Transverse colon (tissue), 4 donors: ENCODE measurements at regions not wholly inside any gene's neighbourhood (a gene's known extent, or its start where the extent isn't known, plus 50 kb on each side); places are given as distances from the start of the nearest gene placed in this dataset.

Source experiments
- DNase-seq: peaks from one replicate; pipeline ENCODE4 v3.0.0-alpha.2; 2019
- H3K27ac ChIP-seq, 4 donors: fragments of 200-600 bp; sonication (generic); 2 replicates each; pipeline ENCODE4 v1.5.1; 2016 to 2018; ENCODE audit warnings: inconsistent platforms in 4 of 4
- H3K27me3 ChIP-seq: fragments of 200-600 bp; sonication (generic); 2 replicates; pipeline ENCODE4 v1.5.1; 2017; ENCODE audit warnings: inconsistent platforms
- H3K36me3 ChIP-seq, 4 donors: fragments of 200-600 bp; sonication (generic); 2 replicates each; pipeline ENCODE4 v1.5.1; 2017 to 2019; ENCODE audit warnings: inconsistent platforms in 4 of 4
- H3K4me1 ChIP-seq, 4 donors: fragments of 200-600 bp; sonication (generic); 2 replicates each; pipeline ENCODE4 v1.5.1; 2017 to 2020; ENCODE audit warnings: inconsistent platforms in 4 of 4
- H3K4me3 ChIP-seq, 4 donors: fragments of 200-600 bp; sonication (generic); 1 replicate in 1 of 4; 2 replicates in 3 of 4; pipeline versions ENCODE4 v1.5.1 to v1.6.1; 2017 to 2019; ENCODE audit warnings: inconsistent platforms in 4 of 4
- H3K9me3 ChIP-seq, 2 donors: fragments of 200-600 bp; sonication (generic); 2 replicates each; pipeline ENCODE4 v1.5.1; 2017 to 2019; ENCODE audit warnings: inconsistent platforms in 2 of 2
- EP300 ChIP-seq: sonication (generic); formaldehyde crosslinking; IDR thresholded peaks from one replicate; pipeline ENCODE4 v1.6.1; 2017; ENCODE audit warnings: antibody characterized with exemption, low read depth
- POLR2A ChIP-seq: fragments of 450-650 bp; IDR thresholded peaks from one replicate; pipeline ENCODE4 v1.6.1; 2016; ENCODE audit warnings: antibody characterized with exemption, mild to moderate bottlenecking, moderate library complexity
- POLR2AphosphoS5 ChIP-seq, 3 donors: sonication (generic); formaldehyde crosslinking; IDR thresholded peaks; one replicate each; pipeline ENCODE4 v1.6.1; 2016; ENCODE audit warnings: antibody characterized with exemption in 3 of 3
- WGBS, 2 donors: methylation state at CpG; one replicate each; pipeline ENCODE4 v1.1.5; 2018; ENCODE audit warnings: low coverage in 1 of 2; 5-methylcytosine and 5-hydroxymethylcytosine counted together
- in situ Hi-C, 4 donors: fragments of 200-750 bp; cut with MboI; loops; one replicate each; pipeline versions ENCODE4 v1.15.0 to v1.15.1; 2017; ENCODE audit warnings: low sequenced_read_pairs in 3 of 4, low pct_ligation_motif_present in 1 of 4, low pct_unique_long_range_greater_than_20kb in 1 of 4
- intact Hi-C: fragments of 100-400 bp; cut with DNase I; formaldehyde crosslinking; loops from one replicate; pipeline ENCODE4 v1.15.1; 2023; ENCODE audit warnings: low total_unique reads
- TF ChIP-seq, protein P1 (sequence below), 5 experiments: fragments of 200-600 bp in 3 of 5; fragments of 450-650 bp in 2 of 5; sonication (generic) in 3 of 5; IDR thresholded peaks; 1 replicate in 2 of 5; 2 replicates in 3 of 5; pipeline ENCODE4 v1.5.1; 2016 to 2017; ENCODE audit warnings: antibody characterized with exemption in 5 of 5, inconsistent platforms in 3 of 5, mild to moderate bottlenecking in 2 of 5, moderate library complexity in 1 of 5

DNA sequence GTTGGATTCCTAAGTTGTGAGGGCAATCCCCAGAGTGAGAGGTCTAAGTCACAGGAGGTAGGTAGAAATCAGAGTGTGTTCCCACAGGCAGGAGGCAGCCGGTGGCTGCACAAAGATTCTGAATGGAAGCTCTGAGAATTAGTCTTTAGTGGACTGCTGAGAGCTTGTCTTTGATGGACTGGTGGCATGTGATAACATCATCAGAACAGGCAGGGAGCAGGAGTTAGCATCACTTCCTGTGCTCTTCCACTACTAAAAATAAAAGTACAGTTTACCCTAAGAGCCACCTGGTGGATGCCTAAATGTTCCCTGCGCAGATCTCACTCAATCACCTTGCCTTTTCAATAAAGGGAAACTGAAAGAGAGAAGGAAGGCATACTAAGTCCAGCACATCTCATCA lies 294.6 kb upstream of the POU3F2 start:
- Histone ChIP-seq H3K27ac (no peak overlapping the region), H3K9me3 (no peaks in the 10 kb centered on the region), H3K4me3 (no peak overlapping the region), H3K27me3 (no peaks in the 10 kb centered on the region), H3K4me1 (no peaks in the 10 kb centered on the region), H3K36me3 (no peaks in the 10 kb centered on the region)
- WGBS, 2 donors: 61 to 89% methylated on average over 1 to 2 of the region's 2 CpGs
- intact Hi-C loops: no loop called here
- in situ Hi-C loops: no loop called here
- DNase-seq: no peak
- no peak for TF ChIP-seq EP300
- no peak for TF ChIP-seq POLR2A
- no peak for TF ChIP-seq POLR2AphosphoS5 (IDR thresholded peaks at IDR 0.05)
- TF ChIP-seq, protein P1, sequence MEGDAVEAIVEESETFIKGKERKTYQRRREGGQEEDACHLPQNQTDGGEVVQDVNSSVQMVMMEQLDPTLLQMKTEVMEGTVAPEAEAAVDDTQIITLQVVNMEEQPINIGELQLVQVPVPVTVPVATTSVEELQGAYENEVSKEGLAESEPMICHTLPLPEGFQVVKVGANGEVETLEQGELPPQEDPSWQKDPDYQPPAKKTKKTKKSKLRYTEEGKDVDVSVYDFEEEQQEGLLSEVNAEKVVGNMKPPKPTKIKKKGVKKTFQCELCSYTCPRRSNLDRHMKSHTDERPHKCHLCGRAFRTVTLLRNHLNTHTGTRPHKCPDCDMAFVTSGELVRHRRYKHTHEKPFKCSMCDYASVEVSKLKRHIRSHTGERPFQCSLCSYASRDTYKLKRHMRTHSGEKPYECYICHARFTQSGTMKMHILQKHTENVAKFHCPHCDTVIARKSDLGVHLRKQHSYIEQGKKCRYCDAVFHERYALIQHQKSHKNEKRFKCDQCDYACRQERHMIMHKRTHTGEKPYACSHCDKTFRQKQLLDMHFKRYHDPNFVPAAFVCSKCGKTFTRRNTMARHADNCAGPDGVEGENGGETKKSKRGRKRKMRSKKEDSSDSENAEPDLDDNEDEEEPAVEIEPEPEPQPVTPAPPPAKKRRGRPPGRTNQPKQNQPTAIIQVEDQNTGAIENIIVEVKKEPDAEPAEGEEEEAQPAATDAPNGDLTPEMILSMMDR (IDR thresholded peaks at IDR 0.05): no peak

DNA sequence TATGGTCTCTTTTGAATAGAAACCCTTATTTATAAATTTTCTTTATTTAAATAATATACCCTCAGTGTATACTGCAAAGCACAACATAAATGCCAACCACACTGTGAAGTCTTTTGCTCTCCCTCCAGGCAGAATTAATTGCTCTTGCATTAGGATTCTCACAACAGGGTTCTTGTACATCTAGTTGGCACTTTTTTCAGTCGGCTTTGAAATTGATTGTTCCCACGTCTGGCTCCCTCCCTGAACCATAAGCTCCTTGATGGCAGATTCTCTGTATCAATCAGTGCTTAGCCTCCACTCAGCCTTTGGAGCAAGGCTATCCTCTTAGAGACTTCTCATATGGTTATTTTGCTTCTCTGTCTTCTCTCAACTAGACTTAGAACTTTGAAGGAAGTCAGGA lies 288.0 kb upstream of the POU3F2 start:
- intact Hi-C loops (no loop called here), in situ Hi-C loops (no loop called here)
- DNase-seq: no peak
- H3K9me3 ChIP-seq: no peaks in the 10 kb centered on the region
- H3K4me1 ChIP-seq: no peaks in the 10 kb centered on the region
- TF ChIP-seq POLR2A (no peak), POLR2AphosphoS5 (IDR thresholded peaks at IDR 0.05) (no peak), EP300 (no peak)
- TF ChIP-seq, protein P1 (IDR thresholded peaks at IDR 0.05): no peak
- no peak overlapping the region for H3K27ac ChIP-seq
- 70 to 79% methylated on average over 2 of the region's 2 CpGs for WGBS, 2 donors
- H3K27me3 ChIP-seq: no peaks in the 10 kb centered on the region
- H3K36me3 ChIP-seq: no peaks in the 10 kb centered on the region
- H3K4me3 ChIP-seq: no peak overlapping the region

DNA sequence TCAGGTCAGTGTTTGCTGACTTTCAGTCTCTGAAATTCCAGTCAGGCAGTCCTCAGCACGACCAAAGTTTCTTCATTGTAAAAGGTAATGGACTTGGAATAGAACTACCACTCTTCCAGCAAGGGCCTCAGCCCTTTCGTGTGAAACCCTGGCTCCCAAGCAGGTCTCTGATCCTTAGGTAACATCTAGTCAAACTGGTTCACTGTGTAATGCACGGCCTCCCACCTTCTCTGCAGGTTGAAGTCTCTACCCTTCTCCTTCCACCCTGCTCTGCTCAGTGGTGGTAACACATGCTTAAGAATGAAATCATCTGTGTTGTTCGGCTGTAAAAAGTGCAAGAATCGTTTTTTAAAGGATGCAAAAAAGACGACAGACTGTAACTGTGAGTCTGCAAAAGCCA lies 287.2 kb upstream of the POU3F2 start:
- Histone ChIP-seq H3K4me3 (no peak overlapping the region), H3K9me3 (no peaks in the 10 kb centered on the region), H3K4me1 (no peaks in the 10 kb centered on the region), H3K27me3 (no peaks in the 10 kb centered on the region), H3K36me3 (no peaks in the 10 kb centered on the region), H3K27ac (no peak overlapping the region)
- WGBS, 2 donors: 67 to 70% methylated on average over 5 to 6 of the region's 6 CpGs
- TF ChIP-seq POLR2A (no peak), POLR2AphosphoS5 (IDR thresholded peaks at IDR 0.05) (no peak), EP300 (no peak)
- TF ChIP-seq, protein P1 (IDR thresholded peaks at IDR 0.05): no peak
- in situ Hi-C loops (no loop called here), intact Hi-C loops (no loop called here)
- no peak for DNase-seq

DNA sequence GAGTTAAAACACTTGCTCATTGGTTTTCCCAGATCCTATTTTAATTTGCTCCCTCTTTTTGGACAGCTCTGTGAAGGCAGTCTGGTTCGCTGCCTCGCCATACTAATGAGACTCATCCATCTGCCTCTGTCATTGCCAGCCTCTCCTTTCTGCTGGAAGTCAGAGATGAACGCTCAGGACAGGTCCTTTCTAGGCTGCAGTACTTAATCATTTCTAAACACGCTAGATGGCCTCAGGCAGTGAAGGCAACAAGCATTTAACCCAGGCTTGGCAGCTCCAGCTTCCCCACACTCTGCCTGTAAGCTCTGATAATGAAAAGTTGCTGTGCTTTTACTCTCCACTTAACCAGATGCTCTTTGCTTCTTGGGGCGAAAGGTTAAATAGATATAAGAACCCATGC lies 286.7 kb upstream of the POU3F2 start:
- Histone ChIP-seq H3K9me3 (no peaks in the 10 kb centered on the region), H3K27ac (no peak overlapping the region), H3K4me1 (no peaks in the 10 kb centered on the region), H3K4me3 (no peak overlapping the region), H3K36me3 (no peaks in the 10 kb centered on the region), H3K27me3 (no peaks in the 10 kb centered on the region)
- intact Hi-C loops: no loop called here
- 56 to 65% methylated on average over 4 to 5 of the region's 5 CpGs for WGBS, 2 donors
- TF ChIP-seq EP300 (no peak), POLR2A (no peak), POLR2AphosphoS5 (IDR thresholded peaks at IDR 0.05) (no peak)
- TF ChIP-seq, protein P1 (IDR thresholded peaks at IDR 0.05): no peak
- in situ Hi-C loops: no loop called here
- DNase-seq: no peak
